ENCODE measurements at regions not wholly inside any gene's neighbourhood (a gene's known extent, or its start where the extent isn't known, plus 50 kb on each side); places are given as distances from the start of the nearest gene placed in this dataset.

- Histone ChIP-seq H3K27me3 (ENCODE audit: control insufficient read depth, insufficient read depth, low read length) (no peaks in the 10 kb centered on the region), H3K4me1 (ENCODE audit: control insufficient read depth, insufficient read depth, low read length) (no peaks in the 10 kb centered on the region), H3K9me3 (ENCODE audit: control insufficient read depth, insufficient read depth, low read length) (no peaks in the 10 kb centered on the region), H3K27ac (ENCODE audit: low read length) (no peak overlapping the region), H3K4me3 (ENCODE audit: low read length) (no peak overlapping the region), H3K36me3 (ENCODE audit: control insufficient read depth, insufficient read depth, low read length) (no peaks in the 10 kb centered on the region)
- WGBS (ENCODE audit: insufficient coverage, insufficient read length) = no CpG with 5 or more reads among the region's 15 CpGs
- peak; percentile 64 for DNase-seq (ENCODE audit: low read depth, low spot score)
Measured at GRCh38 chr5:146965761-146966659, 87.5 kb upstream of the PPP2R2B start.

- H3K4me1 ChIP-seq (ENCODE audit: control insufficient read depth, insufficient read depth, low read length) = no peaks in the 10 kb centered on the region
- no peaks in the 10 kb centered on the region for H3K9me3 ChIP-seq (ENCODE audit: control insufficient read depth, insufficient read depth, low read length)
- no peak for DNase-seq (ENCODE audit: low read depth, low spot score)
- H3K27ac ChIP-seq (ENCODE audit: low read length) = no peak overlapping the region
- no peaks in the 10 kb centered on the region for H3K36me3 ChIP-seq (ENCODE audit: control insufficient read depth, insufficient read depth, low read length)
- no peak overlapping the region for H3K4me3 ChIP-seq (ENCODE audit: low read length)
- H3K27me3 ChIP-seq (ENCODE audit: control insufficient read depth, insufficient read depth, low read length) = no peaks in the 10 kb centered on the region
- no CpG with 5 or more reads among the region's 5 CpGs for whole genome bisulfite sequencing (ENCODE audit: insufficient coverage, insufficient read length)
Measured at GRCh38 chr5:146967646-146968045, 89.1 kb upstream of the PPP2R2B start.

GRCh38 chr5:146971401-146971800 lies 92.8 kb upstream of the PPP2R2B start:
- no peaks in the 10 kb centered on the region for H3K36me3 ChIP-seq (ENCODE audit: control insufficient read depth, insufficient read depth, low read length)
- WGBS (ENCODE audit: insufficient coverage, insufficient read length) = no CpG with 5 or more reads among the region's 2 CpGs
- H3K4me3 ChIP-seq (ENCODE audit: low read length) = no peak overlapping the region
- H3K27ac ChIP-seq (ENCODE audit: low read length) = no peak overlapping the region
- H3K4me1 ChIP-seq (ENCODE audit: control insufficient read depth, insufficient read depth, low read length) = no peaks in the 10 kb centered on the region
- no peaks in the 10 kb centered on the region for H3K9me3 ChIP-seq (ENCODE audit: control insufficient read depth, insufficient read depth, low read length)
- no peaks in the 10 kb centered on the region for H3K27me3 ChIP-seq (ENCODE audit: control insufficient read depth, insufficient read depth, low read length)
- no peak for DNase-seq (ENCODE audit: low read depth, low spot score)

GRCh38 chr5:146986469-146986868 lies 107.9 kb upstream of the PPP2R2B start:
- DNase-seq (ENCODE audit: low read depth, low spot score) = no peak
- H3K27me3 ChIP-seq (ENCODE audit: control insufficient read depth, insufficient read depth, low read length) = no peaks in the 10 kb centered on the region
- H3K27ac ChIP-seq (ENCODE audit: low read length) = no peak overlapping the region
- H3K9me3 ChIP-seq (ENCODE audit: control insufficient read depth, insufficient read depth, low read length) = no peaks in the 10 kb centered on the region
- no CpG with 5 or more reads among the region's 1 CpG for WGBS (ENCODE audit: insufficient coverage, insufficient read length)
- no peaks in the 10 kb centered on the region for H3K4me1 ChIP-seq (ENCODE audit: control insufficient read depth, insufficient read depth, low read length)
- no peaks in the 10 kb centered on the region for H3K36me3 ChIP-seq (ENCODE audit: control insufficient read depth, insufficient read depth, low read length)
- no peak overlapping the region for H3K4me3 ChIP-seq (ENCODE audit: low read length)

GRCh38 chr5:146993876-146994530 lies 115.4 kb upstream of the PPP2R2B start:
- WGBS (ENCODE audit: insufficient coverage, insufficient read length) = no CpG with 5 or more reads among the region's 4 CpGs
- Histone ChIP-seq H3K4me1 (ENCODE audit: control insufficient read depth, insufficient read depth, low read length) (no peaks in the 10 kb centered on the region), H3K36me3 (ENCODE audit: control insufficient read depth, insufficient read depth, low read length) (no peaks in the 10 kb centered on the region), H3K4me3 (ENCODE audit: low read length) (no peak overlapping the region), H3K27ac (ENCODE audit: low read length) (no peak overlapping the region), H3K27me3 (ENCODE audit: control insufficient read depth, insufficient read depth, low read length) (0 out of 2 replicates have a peak, but pooled peaks cover 1% of the 10 kb centered on the region), H3K9me3 (ENCODE audit: control insufficient read depth, insufficient read depth, low read length) (no peaks in the 10 kb centered on the region)
- DNase-seq (ENCODE audit: low read depth, low spot score) = no peak

GRCh38 chr5:146995878-146996277 lies 117.3 kb upstream of the PPP2R2B start:
- Histone ChIP-seq H3K36me3 (ENCODE audit: control insufficient read depth, insufficient read depth, low read length) (no peaks in the 10 kb centered on the region), H3K4me3 (ENCODE audit: low read length) (no peak overlapping the region), H3K27ac (ENCODE audit: low read length) (no peak overlapping the region), H3K27me3 (ENCODE audit: control insufficient read depth, insufficient read depth, low read length) (0 out of 2 replicates have a peak, but pooled peaks cover 1% of the 10 kb centered on the region), H3K4me1 (ENCODE audit: control insufficient read depth, insufficient read depth, low read length) (no peaks in the 10 kb centered on the region), H3K9me3 (ENCODE audit: control insufficient read depth, insufficient read depth, low read length) (no peaks in the 10 kb centered on the region)
- DNase-seq (ENCODE audit: low read depth, low spot score) = no peak
- WGBS (ENCODE audit: insufficient coverage, insufficient read length) = no CpG with 5 or more reads among the region's 1 CpG

GRCh38 chr5:147015405-147015804 lies 136.8 kb upstream of the PPP2R2B start:
- Histone ChIP-seq H3K36me3 (ENCODE audit: control insufficient read depth, insufficient read depth, low read length) (no peaks in the 10 kb centered on the region), H3K9me3 (ENCODE audit: control insufficient read depth, insufficient read depth, low read length) (no peaks in the 10 kb centered on the region), H3K27ac (ENCODE audit: low read length) (no peak overlapping the region), H3K27me3 (ENCODE audit: control insufficient read depth, insufficient read depth, low read length) (no peaks in the 10 kb centered on the region), H3K4me3 (ENCODE audit: low read length) (no peak overlapping the region), H3K4me1 (ENCODE audit: control insufficient read depth, insufficient read depth, low read length) (no peaks in the 10 kb centered on the region)
- no peak for DNase-seq (ENCODE audit: low read depth, low spot score)
- WGBS (ENCODE audit: insufficient coverage, insufficient read length) = no CpG with 5 or more reads among the region's 3 CpGs

GRCh38 chr5:147017191-147017590 lies 138.6 kb upstream of the PPP2R2B start:
- H3K9me3 ChIP-seq (ENCODE audit: control insufficient read depth, insufficient read depth, low read length) = no peaks in the 10 kb centered on the region
- H3K4me3 ChIP-seq (ENCODE audit: low read length) = no peak overlapping the region
- no peaks in the 10 kb centered on the region for H3K27me3 ChIP-seq (ENCODE audit: control insufficient read depth, insufficient read depth, low read length)
- no peak overlapping the region for H3K27ac ChIP-seq (ENCODE audit: low read length)
- H3K4me1 ChIP-seq (ENCODE audit: control insufficient read depth, insufficient read depth, low read length) = no peaks in the 10 kb centered on the region
- DNase-seq (ENCODE audit: low read depth, low spot score) = no peak
- H3K36me3 ChIP-seq (ENCODE audit: control insufficient read depth, insufficient read depth, low read length) = no peaks in the 10 kb centered on the region
- whole genome bisulfite sequencing (ENCODE audit: insufficient coverage, insufficient read length) = no CpG with 5 or more reads among the region's 3 CpGs

- Histone ChIP-seq H3K9me3 (ENCODE audit: control insufficient read depth, insufficient read depth, low read length) (no peaks in the 10 kb centered on the region), H3K36me3 (ENCODE audit: control insufficient read depth, insufficient read depth, low read length) (no peaks in the 10 kb centered on the region), H3K4me3 (ENCODE audit: low read length) (no peak overlapping the region), H3K4me1 (ENCODE audit: control insufficient read depth, insufficient read depth, low read length) (no peaks in the 10 kb centered on the region), H3K27ac (ENCODE audit: low read length) (no peak overlapping the region), H3K27me3 (ENCODE audit: control insufficient read depth, insufficient read depth, low read length) (no peaks in the 10 kb centered on the region)
- DNase-seq (ENCODE audit: low read depth, low spot score) = no peak
Measured at GRCh38 chr5:147017621-147018020, 139.1 kb upstream of the PPP2R2B start.

GRCh38 chr5:147018812-147019211 lies 140.3 kb upstream of the PPP2R2B start:
- WGBS (ENCODE audit: insufficient coverage, insufficient read length) = no CpG with 5 or more reads among the region's 1 CpG
- H3K4me3 ChIP-seq (ENCODE audit: low read length) = no peak overlapping the region
- H3K27ac ChIP-seq (ENCODE audit: low read length) = no peak overlapping the region
- no peaks in the 10 kb centered on the region for H3K4me1 ChIP-seq (ENCODE audit: control insufficient read depth, insufficient read depth, low read length)
- H3K27me3 ChIP-seq (ENCODE audit: control insufficient read depth, insufficient read depth, low read length) = no peaks in the 10 kb centered on the region
- H3K36me3 ChIP-seq (ENCODE audit: control insufficient read depth, insufficient read depth, low read length) = no peaks in the 10 kb centered on the region
- H3K9me3 ChIP-seq (ENCODE audit: control insufficient read depth, insufficient read depth, low read length) = no peaks in the 10 kb centered on the region
- no peak for DNase-seq (ENCODE audit: low read depth, low spot score)

Measured in iPS DF 6.9 (cell line).